ENCODE measurements at regions not wholly inside any gene's neighbourhood (a gene's known extent, or its start where the extent isn't known, plus 50 kb on each side); places are given as distances from the start of the nearest gene placed in this dataset.

DNA sequence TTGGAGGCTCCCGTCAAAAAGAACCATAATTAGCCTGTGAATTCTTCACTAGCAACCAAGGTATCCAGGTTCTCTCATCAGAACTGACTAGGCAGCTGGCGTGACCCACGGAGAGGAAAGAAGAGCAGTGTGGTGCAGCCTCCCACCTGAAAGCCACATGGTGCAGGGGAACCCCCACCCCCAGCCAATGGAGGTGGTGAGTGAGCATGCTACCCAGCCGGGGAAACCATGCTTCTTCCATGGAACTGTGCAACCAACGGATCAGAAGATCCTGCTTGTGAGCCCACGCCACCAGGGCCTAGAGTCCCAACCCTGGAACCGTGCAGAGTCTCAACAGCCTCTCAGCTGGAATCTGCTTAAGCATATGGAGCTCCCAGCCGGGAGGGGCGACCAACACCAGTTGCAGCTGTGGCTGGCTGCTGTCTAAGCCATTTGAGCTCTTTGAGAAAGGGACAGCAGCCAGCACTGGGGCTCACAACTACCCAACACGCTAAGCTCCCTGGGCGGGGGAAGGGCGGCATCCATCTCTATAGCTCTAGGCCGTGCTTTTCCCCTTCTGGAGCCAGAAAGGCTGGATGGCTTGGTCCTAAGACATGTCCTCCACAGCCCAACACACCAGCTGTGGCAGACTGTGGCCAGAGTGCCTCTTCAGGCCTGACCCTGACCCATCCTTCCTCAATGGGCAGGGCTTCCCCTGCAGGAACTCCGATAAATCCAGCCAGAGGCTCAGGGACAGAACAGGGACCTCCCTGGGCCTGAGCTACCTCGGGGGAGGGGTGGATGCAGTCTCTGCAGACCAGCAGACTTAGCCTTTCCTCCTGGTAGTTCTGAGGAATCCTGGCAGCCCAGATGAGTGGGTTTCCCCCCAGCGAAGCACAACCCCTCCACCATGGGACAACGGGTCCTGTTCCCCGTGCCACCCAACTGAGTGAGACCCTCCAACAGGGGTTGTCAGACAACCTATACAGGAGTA, 151.4 kb upstream of the NXPH2 start:
- no peak for TF ChIP-seq RXRA (IDR thresholded peaks at IDR 0.05)
- TF ChIP-seq CTCF (IDR thresholded peaks at IDR 0.05; ENCODE audit: low read depth, low read length, missing input control), result no peak
- TF ChIP-seq FOXA1 (IDR thresholded peaks at IDR 0.05), result no peak
- no peak for TF ChIP-seq TAF1 (conservative IDR thresholded peaks at IDR 0.05)
- TF ChIP-seq ATF3 (IDR thresholded peaks at IDR 0.05), result no peak
- TF ChIP-seq JUND (IDR thresholded peaks at IDR 0.05), result no peak
- TF ChIP-seq HNF4G (IDR thresholded peaks at IDR 0.05), result no peak
- no peak for TF ChIP-seq SP1 (IDR thresholded peaks at IDR 0.05)
- TF ChIP-seq MAX (IDR thresholded peaks at IDR 0.05), result no peak
- no peak for TF ChIP-seq REST (IDR thresholded peaks at IDR 0.05)
- TF ChIP-seq HNF4A (conservative IDR thresholded peaks at IDR 0.05), result no peak

Measured in liver (tissue), 3 donors.